ENCODE measurements at regions not wholly inside any gene's neighbourhood (a gene's known extent, or its start where the extent isn't known, plus 50 kb on each side); places are given as distances from the start of the nearest gene placed in this dataset.
"Not testable (repeated sequence)": the region's sequence is repeated elsewhere in the genome, so short reads cannot be mapped to it uniquely, and the experiment has no call there.

DNA sequence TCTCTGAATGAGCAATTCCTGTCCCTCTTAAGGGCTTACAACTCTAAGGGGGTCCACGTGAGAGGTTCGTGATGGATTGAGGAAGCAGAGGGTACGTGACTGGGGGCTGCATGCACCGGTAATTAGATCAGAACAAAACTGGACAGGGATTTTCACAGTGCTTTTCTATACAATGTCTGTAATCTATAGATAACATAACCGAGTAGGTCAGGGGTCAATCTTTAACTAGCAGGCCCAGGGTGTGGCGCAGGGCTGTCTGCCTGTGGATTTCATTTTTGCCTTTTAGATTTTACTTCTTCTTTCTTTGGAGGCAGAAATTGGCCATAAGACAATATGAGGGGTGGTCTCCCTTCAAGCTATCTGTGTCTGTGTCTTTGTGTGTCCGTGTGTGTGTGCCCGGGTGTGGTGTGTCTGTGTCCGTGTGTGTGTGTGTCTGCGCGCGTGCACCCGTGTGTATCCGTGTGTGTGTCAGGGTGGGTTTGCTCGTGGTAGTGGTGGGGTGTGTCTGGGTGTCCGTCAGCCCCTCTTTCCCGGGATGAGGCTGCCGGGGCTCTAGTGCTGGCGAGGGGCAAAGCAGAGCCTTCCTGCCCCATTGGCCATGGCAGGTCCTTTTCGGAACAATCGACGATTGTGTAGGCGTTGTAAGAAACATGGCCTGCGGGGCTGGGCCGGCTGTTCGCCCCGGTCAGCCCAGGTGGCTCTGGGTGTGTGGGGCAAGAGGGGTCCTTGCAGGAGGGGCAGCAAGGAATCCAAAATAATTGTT is 1382.0 kb upstream of the DEFB115 start:
- TF ChIP-seq, protein P1, sequence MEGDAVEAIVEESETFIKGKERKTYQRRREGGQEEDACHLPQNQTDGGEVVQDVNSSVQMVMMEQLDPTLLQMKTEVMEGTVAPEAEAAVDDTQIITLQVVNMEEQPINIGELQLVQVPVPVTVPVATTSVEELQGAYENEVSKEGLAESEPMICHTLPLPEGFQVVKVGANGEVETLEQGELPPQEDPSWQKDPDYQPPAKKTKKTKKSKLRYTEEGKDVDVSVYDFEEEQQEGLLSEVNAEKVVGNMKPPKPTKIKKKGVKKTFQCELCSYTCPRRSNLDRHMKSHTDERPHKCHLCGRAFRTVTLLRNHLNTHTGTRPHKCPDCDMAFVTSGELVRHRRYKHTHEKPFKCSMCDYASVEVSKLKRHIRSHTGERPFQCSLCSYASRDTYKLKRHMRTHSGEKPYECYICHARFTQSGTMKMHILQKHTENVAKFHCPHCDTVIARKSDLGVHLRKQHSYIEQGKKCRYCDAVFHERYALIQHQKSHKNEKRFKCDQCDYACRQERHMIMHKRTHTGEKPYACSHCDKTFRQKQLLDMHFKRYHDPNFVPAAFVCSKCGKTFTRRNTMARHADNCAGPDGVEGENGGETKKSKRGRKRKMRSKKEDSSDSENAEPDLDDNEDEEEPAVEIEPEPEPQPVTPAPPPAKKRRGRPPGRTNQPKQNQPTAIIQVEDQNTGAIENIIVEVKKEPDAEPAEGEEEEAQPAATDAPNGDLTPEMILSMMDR (conservative IDR thresholded peaks at IDR 0.05) = not testable (repeated sequence)
- TF ChIP-seq ZFX (IDR thresholded peaks at IDR 0.05) = not testable (repeated sequence)

Measured in C4-2B (cell line).